GM23248 (cell line): ENCODE measurements at regions not wholly inside any gene's neighbourhood (a gene's known extent, or its start where the extent isn't known, plus 50 kb on each side); places are given as distances from the start of the nearest gene placed in this dataset.

Experiments used
- DNase-seq: peaks from one replicate; pipeline ENCODE4 v3.0.0-alpha.2; 2015
- H2AFZ ChIP-seq: fragments of 200-600 bp; sonication (generic); 2 replicates; pipeline ENCODE4 v1.6.1; 2016; ENCODE audit warnings: antibody characterized with exemption
- H3F3A ChIP-seq: fragments of 200-600 bp; sonication (generic); 2 replicates; pipeline ENCODE4 v1.6.1; 2016; ENCODE audit warnings: mild to moderate bottlenecking, antibody characterized with exemption, mixed run types; ENCODE audit not compliant: insufficient read depth
- H3K27ac ChIP-seq: fragments of 200-600 bp; sonication (generic); 2 replicates; pipeline ENCODE4 v1.5.1; 2016; ENCODE audit warnings: mild to moderate bottlenecking
- H3K27me3 ChIP-seq: fragments of 200-600 bp; sonication (generic); replicated peaks from 2 replicates; pipeline ENCODE4 v1.6.1; 2016; ENCODE audit warnings: mild to moderate bottlenecking; ENCODE audit not compliant: insufficient read depth
- H3K36me3 ChIP-seq: fragments of 200-600 bp; sonication (generic); 2 replicates; pipeline ENCODE4 v1.6.1; 2016; ENCODE audit warnings: low read depth, mild to moderate bottlenecking
- H3K4me1 ChIP-seq: fragments of 200-600 bp; sonication (generic); 2 replicates; pipeline ENCODE4 v1.6.1; 2016; ENCODE audit warnings: mild to moderate bottlenecking; ENCODE audit not compliant: insufficient read depth
- H3K4me2 ChIP-seq: fragments of 200-600 bp; sonication (generic); one replicate; pipeline ENCODE4 v1.6.1; 2016; ENCODE audit warnings: mild to moderate bottlenecking; ENCODE audit not compliant: unreplicated experiment
- H3K4me3 ChIP-seq: fragments of 200-600 bp; sonication (generic); 2 replicates; pipeline ENCODE4 v1.5.1; 2016; ENCODE audit warnings: mild to moderate bottlenecking
- H3K79me2 ChIP-seq: fragments of 200-600 bp; sonication (generic); 2 replicates; pipeline ENCODE4 v1.6.1; 2016; ENCODE audit warnings: mild to moderate bottlenecking; ENCODE audit not compliant: insufficient read depth
- H3K9ac ChIP-seq: fragments of 200-600 bp; sonication (generic); 2 replicates; pipeline ENCODE4 v1.6.1; 2016; ENCODE audit warnings: mild to moderate bottlenecking
- H3K9me2 ChIP-seq: fragments of 200-600 bp; sonication (generic); 2 replicates; pipeline ENCODE4 v1.6.1; 2016; ENCODE audit warnings: mixed run types, mild to moderate bottlenecking, moderate library complexity; ENCODE audit not compliant: insufficient read depth
- H3K9me3 ChIP-seq: fragments of 200-600 bp; sonication (generic); one replicate; pipeline ENCODE4 v1.6.1; 2017; ENCODE audit warnings: low read depth
- H4K20me1 ChIP-seq: fragments of 200-600 bp; sonication (generic); 2 replicates; pipeline ENCODE4 v1.6.0; 2016; ENCODE audit not compliant: insufficient read depth
- EZH2 ChIP-seq: fragments of 200-600 bp; sonication (generic); IDR thresholded peaks from 2 replicates; pipeline ENCODE4 v1.6.1; 2018; ENCODE audit warnings: antibody characterized with exemption, mild to moderate bottlenecking; ENCODE audit not compliant: insufficient read depth, poor library complexity, severe bottlenecking
- EZH2phosphoT487 ChIP-seq: fragments of 200-600 bp; sonication (generic); IDR thresholded peaks from 2 replicates; pipeline ENCODE4 v1.6.1; 2018; ENCODE audit warnings: antibody characterized with exemption, moderate library complexity, mild to moderate bottlenecking, low read depth; ENCODE audit not compliant: insufficient read depth
- WGBS, 2 experiments: methylation state at CpG; one replicate each; pipeline ENCODE4 v1.1.6; 2015 to 2017; ENCODE audit warnings: low lambda C conversion rate in 2 of 2, low coverage in 1 of 2; ENCODE audit errors: missing lambda C conversion rate in 2 of 2; 5-methylcytosine and 5-hydroxymethylcytosine counted together
- in situ Hi-C: fragments of 300-500 bp; cut with MboI; formaldehyde crosslinking; loops from 2 replicates; pipeline ENCODE4 v1.15.0; 2020

DNA sequence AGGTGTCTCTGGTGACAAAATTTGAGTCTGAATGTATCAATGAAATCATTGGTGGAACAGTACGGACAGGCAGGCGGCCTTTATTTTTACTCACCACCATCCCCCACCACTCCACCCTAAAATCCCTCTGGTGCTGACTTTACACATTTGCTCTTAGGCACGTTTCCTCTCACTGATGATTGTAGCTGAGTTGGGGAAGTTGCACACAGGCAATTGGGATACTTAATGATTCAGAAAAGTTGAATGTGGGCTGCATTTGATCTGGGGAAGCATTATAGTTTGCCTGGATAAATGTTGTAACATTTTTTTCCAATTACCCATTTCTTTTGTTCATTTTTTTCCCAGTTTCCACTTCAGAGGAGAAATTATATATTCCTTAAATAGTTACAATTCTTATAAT lies 658.4 kb downstream of the TLR4 start:
- DNase-seq, result peak; percentile 2
- no peaks in the 10 kb centered on the region for H3K79me2 ChIP-seq
- no peaks in the 10 kb centered on the region for H3K9me3 ChIP-seq
- no peak overlapping the region for H3K27ac ChIP-seq
- no peaks in the 10 kb centered on the region for H4K20me1 ChIP-seq
- 17 to 18% methylated on average over 3 of the region's 3 CpGs for WGBS, 2 experiments
- TF ChIP-seq EZH2 (no peak), EZH2phosphoT487 (no peak)
- no peak overlapping the region for H3K4me2 ChIP-seq
- H2AFZ ChIP-seq, result no peak overlapping the region
- no peaks in the 10 kb centered on the region for H3K36me3 ChIP-seq
- H3K4me3 ChIP-seq, result no peak overlapping the region
- in situ Hi-C loops, result no loop called here
- H3F3A ChIP-seq, result no peaks in the 10 kb centered on the region
- no peaks in the 10 kb centered on the region for H3K4me1 ChIP-seq
- H3K9me2 ChIP-seq, result 0 out of 2 replicates have a peak, but pooled peaks cover 3% of the 10 kb centered on the region
- H3K9ac ChIP-seq, result no peak overlapping the region
- no peaks in the 10 kb centered on the region for H3K27me3 ChIP-seq

DNA sequence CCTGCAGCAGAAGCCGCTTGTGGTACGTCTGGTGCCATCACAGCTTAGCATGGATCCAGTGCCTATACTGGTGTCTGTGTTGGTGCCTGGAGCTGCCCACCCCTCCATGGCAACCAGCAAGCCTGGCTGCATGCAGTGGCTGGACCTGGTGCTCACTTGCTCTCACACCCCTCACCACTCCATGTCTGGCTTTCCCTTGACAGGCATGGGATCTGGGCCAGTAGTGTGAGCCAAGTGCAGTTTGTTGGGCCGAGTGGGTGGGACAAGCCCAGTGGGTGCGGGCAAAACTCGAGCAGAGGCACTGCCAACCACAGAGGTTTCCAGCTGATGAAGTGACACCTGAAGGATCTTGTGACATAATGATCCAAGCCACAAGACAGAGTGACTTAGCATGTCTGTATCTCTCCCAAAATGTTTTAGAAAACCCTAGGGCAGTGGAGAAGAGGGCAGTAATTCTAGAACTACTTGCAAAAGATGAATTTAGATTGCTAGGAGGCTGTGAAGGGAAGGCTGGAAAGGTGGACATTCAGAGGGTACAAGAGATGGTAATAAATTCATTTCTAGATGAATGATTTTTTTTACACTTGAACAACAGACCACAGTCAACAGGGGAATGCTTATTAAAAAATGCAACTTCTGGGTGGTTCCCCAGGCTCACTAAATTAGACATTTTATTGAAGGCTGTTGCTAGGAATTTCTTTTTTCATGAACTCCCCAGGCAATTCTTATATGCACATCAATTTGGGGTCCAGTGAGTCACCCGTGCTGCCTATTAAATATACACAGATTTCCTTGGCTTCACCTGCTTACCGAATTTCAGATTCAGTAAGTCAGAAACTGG lies 660.3 kb downstream of the TLR4 start:
- H3K4me3 ChIP-seq, result no peak overlapping the region
- H3K9me2 ChIP-seq, result 0 out of 2 replicates have a peak, but pooled peaks cover 3% of the 10 kb centered on the region
- WGBS, 2 experiments, result 23 to 30% methylated on average over 7 of the region's 7 CpGs
- H3K9ac ChIP-seq, result no peak overlapping the region
- H3K79me2 ChIP-seq, result no peaks in the 10 kb centered on the region
- no peaks in the 10 kb centered on the region for H3K36me3 ChIP-seq
- H3K9me3 ChIP-seq, result no peaks in the 10 kb centered on the region
- no peak overlapping the region for H2AFZ ChIP-seq
- H3K27me3 ChIP-seq, result no peaks in the 10 kb centered on the region
- TF ChIP-seq EZH2phosphoT487, result no peak
- TF ChIP-seq EZH2, result no peak
- no peak overlapping the region for H3K27ac ChIP-seq
- H4K20me1 ChIP-seq, result no peaks in the 10 kb centered on the region
- H3F3A ChIP-seq, result no peaks in the 10 kb centered on the region
- in situ Hi-C loops, result no loop called here
- H3K4me1 ChIP-seq, result no peaks in the 10 kb centered on the region
- no peak overlapping the region for H3K4me2 ChIP-seq
- no peak for DNase-seq

DNA sequence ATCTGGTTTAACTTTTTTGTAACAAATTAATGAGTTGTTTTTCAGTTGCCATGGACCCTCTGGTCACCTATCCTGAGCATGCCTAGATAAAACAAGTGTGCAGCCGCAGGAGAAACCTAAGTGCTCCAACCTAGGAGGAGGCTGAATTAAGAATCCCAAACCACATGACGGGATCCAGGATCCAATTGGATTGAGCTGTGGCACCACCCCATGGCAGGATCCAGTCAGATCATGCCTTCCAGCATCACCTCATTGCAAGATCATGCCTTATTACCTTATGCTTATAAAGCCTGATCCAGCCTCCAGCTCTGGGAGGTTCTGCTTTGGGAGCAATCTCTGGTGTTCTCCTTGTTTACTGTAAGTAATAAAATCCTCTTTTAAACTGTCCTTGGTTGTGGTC lies 662.0 kb downstream of the TLR4 start:
- H3K9me2 ChIP-seq, result no peaks in the 10 kb centered on the region
- no peak overlapping the region for H3K4me2 ChIP-seq
- H3F3A ChIP-seq, result no peaks in the 10 kb centered on the region
- H3K9me3 ChIP-seq, result no peaks in the 10 kb centered on the region
- H3K9ac ChIP-seq, result no peak overlapping the region
- no peak overlapping the region for H2AFZ ChIP-seq
- no peaks in the 10 kb centered on the region for H3K27me3 ChIP-seq
- in situ Hi-C loops, result no loop called here
- H3K79me2 ChIP-seq, result no peaks in the 10 kb centered on the region
- no peak overlapping the region for H3K27ac ChIP-seq
- H3K4me3 ChIP-seq, result no peak overlapping the region
- no peaks in the 10 kb centered on the region for H4K20me1 ChIP-seq
- H3K4me1 ChIP-seq, result no peaks in the 10 kb centered on the region
- H3K36me3 ChIP-seq, result no peaks in the 10 kb centered on the region
- TF ChIP-seq EZH2 (no peak), EZH2phosphoT487 (no peak)
- no peak for DNase-seq
- WGBS, 2 experiments, result 17 to 26% methylated on average over 2 of the region's 2 CpGs

DNA sequence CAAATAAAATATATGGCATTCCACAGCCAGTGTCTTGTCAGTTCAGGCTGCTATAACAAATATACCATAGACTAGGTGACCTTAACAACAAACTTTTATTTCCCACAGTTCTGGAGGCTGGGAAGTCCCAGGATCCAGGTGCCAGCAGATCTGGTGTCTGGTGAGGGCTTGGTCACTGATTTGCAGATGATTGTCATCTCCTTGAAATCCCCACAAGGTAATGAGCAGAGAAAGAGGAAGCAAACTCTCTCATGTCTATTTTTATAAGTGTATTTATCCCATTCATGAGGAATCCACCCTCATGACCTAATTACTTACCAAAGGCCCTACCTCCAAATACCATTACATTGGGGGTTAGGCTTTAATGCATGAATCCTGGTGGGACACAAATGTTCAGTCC lies 663.2 kb downstream of the TLR4 start:
- Histone ChIP-seq H3K36me3 (no peaks in the 10 kb centered on the region), H3K9me2 (no peaks in the 10 kb centered on the region), H3K4me3 (no peak overlapping the region), H2AFZ (no peak overlapping the region), H3F3A (no peaks in the 10 kb centered on the region), H3K9ac (no peak overlapping the region), H3K79me2 (no peaks in the 10 kb centered on the region), H3K27me3 (no peaks in the 10 kb centered on the region), H3K9me3 (no peaks in the 10 kb centered on the region), H3K4me1 (no peaks in the 10 kb centered on the region), H3K4me2 (no peak overlapping the region), H3K27ac (no peak overlapping the region), H4K20me1 (no peaks in the 10 kb centered on the region)
- no peak for TF ChIP-seq EZH2phosphoT487
- DNase-seq, result no peak
- in situ Hi-C loops, result no loop called here
